Nephron progenitor cell (in vitro differentiated cells): ENCODE measurements at regions not wholly inside any gene's neighbourhood (a gene's known extent, or its start where the extent isn't known, plus 50 kb on each side); places are given as distances from the start of the nearest gene placed in this dataset.

ENCODE experiments used
- DNase-seq: peaks from one replicate; pipeline ENCODE4 v3.0.0; 2021
- H3K27ac Mint-ChIP-seq: 2 replicates; pipeline ENCODE4 v1.8.0; 2021; ENCODE audit warnings: mild to moderate bottlenecking, moderate library complexity, mixed read lengths
- H3K27me3 Mint-ChIP-seq: 2 replicates; pipeline ENCODE4 v1.8.0; 2021; ENCODE audit warnings: mild to moderate bottlenecking, low read depth, mixed read lengths; ENCODE audit not compliant: poor library complexity
- H3K36me3 Mint-ChIP-seq: 2 replicates; pipeline ENCODE4 v1.8.0; 2021; ENCODE audit warnings: low read depth, mixed read lengths
- H3K4me1 Mint-ChIP-seq: 2 replicates; pipeline ENCODE4 v1.8.0; 2021; ENCODE audit warnings: mixed read lengths
- H3K4me3 Mint-ChIP-seq: 2 replicates; pipeline ENCODE4 v1.8.0; 2021; ENCODE audit warnings: mild to moderate bottlenecking, moderate library complexity, mixed read lengths
- H3K9me3 Mint-ChIP-seq: 2 replicates; pipeline ENCODE4 v1.8.0; 2021; ENCODE audit warnings: mild to moderate bottlenecking, moderate library complexity, mixed read lengths
- TF ChIP-seq, protein P1 (sequence below): fragments of 200-600 bp; sonication (generic); IDR thresholded peaks from 2 replicates; pipeline ENCODE4 v1.5.0; 2021; ENCODE audit warnings: antibody characterized with exemption

DNA sequence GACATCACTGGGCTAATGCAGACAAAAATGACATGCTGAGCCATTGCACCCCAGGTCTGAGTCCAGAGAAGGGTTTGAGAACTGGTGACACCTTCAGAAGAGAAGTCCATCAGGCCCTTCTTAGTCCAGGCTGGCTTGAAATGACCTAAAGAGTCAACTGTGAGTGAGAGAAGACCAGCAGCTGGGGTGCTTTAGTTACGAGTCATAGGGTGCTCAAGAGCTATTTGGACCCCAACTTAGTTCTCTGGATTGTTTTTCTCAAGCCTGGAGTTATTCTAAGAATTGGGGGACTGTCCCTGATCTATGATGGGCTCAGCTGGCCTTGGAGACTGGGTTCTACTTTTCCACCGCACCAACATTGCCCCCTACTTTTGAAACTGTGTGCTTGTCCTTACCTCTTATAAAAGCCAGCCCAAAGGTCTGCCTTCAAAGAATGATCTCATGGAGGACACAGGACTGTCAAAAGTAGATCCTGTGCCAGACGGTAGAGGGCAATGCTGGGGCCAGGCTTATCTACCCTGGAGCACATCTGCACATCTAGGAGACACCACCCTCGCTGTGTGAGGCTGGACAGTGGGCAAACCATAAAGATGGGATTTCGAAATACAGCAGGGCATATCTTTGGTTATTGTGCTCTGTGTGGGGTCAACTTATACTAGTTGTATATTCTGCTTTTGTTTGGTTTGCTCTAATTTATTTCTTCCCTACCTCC is 333.0 kb upstream of the SLC14A2 start:
- TF ChIP-seq, protein P1, sequence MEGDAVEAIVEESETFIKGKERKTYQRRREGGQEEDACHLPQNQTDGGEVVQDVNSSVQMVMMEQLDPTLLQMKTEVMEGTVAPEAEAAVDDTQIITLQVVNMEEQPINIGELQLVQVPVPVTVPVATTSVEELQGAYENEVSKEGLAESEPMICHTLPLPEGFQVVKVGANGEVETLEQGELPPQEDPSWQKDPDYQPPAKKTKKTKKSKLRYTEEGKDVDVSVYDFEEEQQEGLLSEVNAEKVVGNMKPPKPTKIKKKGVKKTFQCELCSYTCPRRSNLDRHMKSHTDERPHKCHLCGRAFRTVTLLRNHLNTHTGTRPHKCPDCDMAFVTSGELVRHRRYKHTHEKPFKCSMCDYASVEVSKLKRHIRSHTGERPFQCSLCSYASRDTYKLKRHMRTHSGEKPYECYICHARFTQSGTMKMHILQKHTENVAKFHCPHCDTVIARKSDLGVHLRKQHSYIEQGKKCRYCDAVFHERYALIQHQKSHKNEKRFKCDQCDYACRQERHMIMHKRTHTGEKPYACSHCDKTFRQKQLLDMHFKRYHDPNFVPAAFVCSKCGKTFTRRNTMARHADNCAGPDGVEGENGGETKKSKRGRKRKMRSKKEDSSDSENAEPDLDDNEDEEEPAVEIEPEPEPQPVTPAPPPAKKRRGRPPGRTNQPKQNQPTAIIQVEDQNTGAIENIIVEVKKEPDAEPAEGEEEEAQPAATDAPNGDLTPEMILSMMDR: no peak
- Mint-ChIP-seq H3K4me1 (peaks cover 38% of the 10 kb centered on the region), H3K27me3 (no peaks in the 10 kb centered on the region), H3K36me3 (no peaks in the 10 kb centered on the region), H3K4me3 (no peak overlapping the region), H3K9me3 (no peaks in the 10 kb centered on the region), H3K27ac (no peak overlapping the region)
- DNase-seq: no peak

DNA sequence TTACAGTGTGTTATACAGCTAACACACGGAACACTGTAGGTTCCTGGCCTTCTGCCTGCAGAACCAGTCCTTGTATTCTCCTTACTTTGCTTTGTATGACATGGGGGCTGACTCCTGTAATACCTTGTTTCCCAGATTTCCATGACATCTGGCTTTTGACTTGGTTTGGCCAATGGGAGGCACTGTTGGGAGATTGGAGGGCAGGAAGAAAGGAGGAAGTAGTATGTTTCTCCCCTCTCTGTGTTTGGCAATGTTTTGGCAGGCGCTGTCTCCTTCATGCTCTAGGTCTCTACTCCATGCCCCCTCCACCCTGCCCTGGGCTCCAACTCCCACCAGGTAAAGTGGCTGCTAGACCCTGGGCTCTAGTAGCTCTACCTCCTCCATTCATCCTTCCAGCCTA is 331.1 kb upstream of the SLC14A2 start:
- Mint-ChIP-seq H3K36me3 (no peaks in the 10 kb centered on the region), H3K27ac (no peak overlapping the region), H3K4me3 (no peak overlapping the region), H3K4me1 (peaks cover 33% of the 10 kb centered on the region), H3K9me3 (no peaks in the 10 kb centered on the region), H3K27me3 (peaks cover 5% of the 10 kb centered on the region)
- TF ChIP-seq, protein P1: no peak
- DNase-seq: no peak

DNA sequence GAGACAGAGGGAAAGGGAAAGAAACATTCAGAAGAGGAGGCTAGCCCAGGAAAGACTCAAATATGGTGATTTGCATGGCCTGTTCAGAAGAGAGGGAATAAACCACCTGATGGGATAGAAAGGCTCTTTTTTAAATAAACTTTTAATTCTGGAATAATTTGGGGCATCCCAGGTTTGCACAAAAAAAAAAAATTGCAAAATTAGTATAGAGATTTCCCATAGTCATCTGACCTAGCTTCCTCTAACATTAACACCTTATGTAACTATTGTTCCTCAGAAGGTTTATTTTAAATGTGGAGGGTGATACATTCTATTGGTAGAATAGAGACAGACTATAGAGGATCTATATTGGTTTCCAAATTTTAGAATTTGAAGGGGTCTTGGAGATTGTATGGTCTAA is 330.4 kb upstream of the SLC14A2 start:
- Mint-ChIP-seq H3K27me3 (peaks cover 5% of the 10 kb centered on the region), H3K9me3 (no peaks in the 10 kb centered on the region), H3K27ac (no peak overlapping the region), H3K4me3 (no peak overlapping the region), H3K36me3 (no peaks in the 10 kb centered on the region), H3K4me1 (peaks cover 27% of the 10 kb centered on the region)
- DNase-seq: no peak
- TF ChIP-seq, protein P1: no peak

DNA sequence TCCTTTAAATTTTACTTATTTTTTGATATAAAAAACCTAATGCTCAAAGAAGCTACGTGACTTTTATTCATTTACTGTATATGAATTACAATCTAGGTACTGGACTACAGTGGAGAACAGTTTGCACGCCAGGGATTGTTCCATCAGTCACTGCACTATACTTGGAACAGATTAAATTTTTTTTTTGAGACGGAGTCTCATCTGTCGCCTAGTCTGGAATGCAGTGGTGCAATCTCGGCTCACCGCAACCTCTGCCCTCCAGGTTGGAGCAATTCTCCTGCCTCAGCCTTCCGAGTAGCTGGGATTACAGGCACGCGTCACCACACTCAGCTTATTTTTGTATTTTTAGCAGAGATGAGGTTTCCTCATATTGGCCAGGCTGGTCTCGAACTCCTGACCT is 330.0 kb upstream of the SLC14A2 start:
- peaks cover 5% of the 10 kb centered on the region for H3K27me3 Mint-ChIP-seq
- H3K27ac Mint-ChIP-seq: no peak overlapping the region
- H3K4me1 Mint-ChIP-seq: peaks cover 23% of the 10 kb centered on the region
- TF ChIP-seq, protein P1: no peak
- H3K9me3 Mint-ChIP-seq: no peaks in the 10 kb centered on the region
- H3K36me3 Mint-ChIP-seq: no peaks in the 10 kb centered on the region
- no peak overlapping the region for H3K4me3 Mint-ChIP-seq
- DNase-seq: no peak

DNA sequence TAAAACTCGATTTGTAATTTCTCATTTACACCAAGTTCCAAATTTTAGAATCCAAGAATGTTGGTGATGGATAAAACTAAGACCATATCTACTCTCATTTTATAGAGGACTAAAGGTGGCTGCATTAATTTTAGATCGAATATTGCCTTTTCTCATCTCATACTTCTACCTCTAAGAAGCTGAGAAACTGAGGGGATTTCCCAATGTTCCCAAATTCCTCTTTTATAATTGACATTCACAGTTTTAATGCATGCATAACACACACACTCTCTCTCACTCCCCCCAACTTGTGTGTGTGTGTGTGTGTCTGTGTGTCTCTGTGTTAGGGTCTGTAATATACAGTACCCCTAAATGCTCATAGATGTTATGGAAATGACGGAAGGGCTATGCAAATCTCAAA is 328.8 kb upstream of the SLC14A2 start:
- Mint-ChIP-seq H3K9me3 (no peaks in the 10 kb centered on the region), H3K27ac (no peak overlapping the region), H3K36me3 (no peaks in the 10 kb centered on the region), H3K4me3 (no peak overlapping the region), H3K27me3 (peaks cover 5% of the 10 kb centered on the region), H3K4me1 (peaks cover 11% of the 10 kb centered on the region)
- no peak for DNase-seq
- TF ChIP-seq, protein P1: no peak

DNA sequence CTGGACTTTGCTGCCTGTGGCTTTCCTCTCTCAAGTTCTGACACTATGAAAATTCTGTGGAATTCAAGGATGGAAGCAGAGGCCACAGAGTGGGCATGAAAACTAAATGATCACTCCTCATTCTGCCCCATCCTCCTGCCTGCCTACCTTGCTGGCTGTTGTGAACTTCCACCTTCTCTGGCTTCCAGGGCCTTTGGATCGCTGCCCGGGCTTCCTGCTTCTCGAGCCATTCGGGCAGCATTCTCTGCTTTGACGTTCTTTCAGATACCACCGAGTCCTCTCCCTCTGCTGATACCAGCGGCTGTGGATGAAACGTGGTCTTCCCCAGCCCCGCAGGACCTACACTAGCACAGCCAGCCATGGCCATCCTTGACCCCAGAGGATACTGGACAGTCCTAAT is 327.7 kb upstream of the SLC14A2 start:
- peaks cover 5% of the 10 kb centered on the region for H3K27me3 Mint-ChIP-seq
- H3K9me3 Mint-ChIP-seq: no peaks in the 10 kb centered on the region
- peaks cover 15% of the 10 kb centered on the region for H3K4me1 Mint-ChIP-seq
- no peak overlapping the region for H3K4me3 Mint-ChIP-seq
- TF ChIP-seq, protein P1: no peak
- no peak for DNase-seq
- no peak overlapping the region for H3K27ac Mint-ChIP-seq
- no peaks in the 10 kb centered on the region for H3K36me3 Mint-ChIP-seq
